Thoracic aorta (tissue), 2 donors: ENCODE measurements at regions not wholly inside any gene's neighbourhood (a gene's known extent, or its start where the extent isn't known, plus 50 kb on each side); places are given as distances from the start of the nearest gene placed in this dataset.
A peak's percentile ranks its signal among the peaks of the same experiment; 100 is the strongest.

ENCODE experiments used
- ATAC-seq: fragments of 150-250 bp; one replicate; pipeline ENCODE4 v1.8.0; 2017; ENCODE audit warnings: low read depth; ENCODE audit not compliant: insufficient number of reproducible peaks, low FRiP score
- DNase-seq: peaks from one replicate; pipeline ENCODE4 v3.0.0-alpha.2; 2020; ENCODE audit warnings: low spot score
- H3K27ac ChIP-seq, 2 donors: fragments of 200-600 bp; sonication (generic); 1 replicate in 1 of 2; 2 replicates in 1 of 2; pipeline ENCODE4 v1.5.1; 2016; ENCODE audit warnings: mild to moderate bottlenecking in 2 of 2, moderate library complexity in 2 of 2
- H3K27me3 ChIP-seq: fragments of 200-600 bp; sonication (generic); replicated peaks from 2 replicates; pipeline ENCODE4 v1.6.0; 2016; ENCODE audit warnings: mild to moderate bottlenecking; ENCODE audit not compliant: insufficient read depth
- H3K36me3 ChIP-seq: fragments of 200-600 bp; sonication (generic); one replicate; pipeline ENCODE4 v1.5.1; 2016
- H3K4me1 ChIP-seq, 2 donors: fragments of 200-600 bp; sonication (generic); 1 replicate in 1 of 2; 2 replicates in 1 of 2; pipeline versions ENCODE4 v1.5.1 to v1.6.0; 2016; ENCODE audit warnings: low read depth in 2 of 2, mild to moderate bottlenecking in 1 of 2; ENCODE audit not compliant: control insufficient read depth in 1 of 2
- H3K4me3 ChIP-seq: fragments of 200-600 bp; sonication (generic); 2 replicates; pipeline ENCODE4 v1.5.1; 2016; ENCODE audit warnings: mild to moderate bottlenecking
- H3K9me3 ChIP-seq: fragments of 200-600 bp; sonication (generic); 2 replicates; pipeline ENCODE4 v1.5.1; 2016
- CTCF ChIP-seq: fragments of 200-600 bp; sonication (generic); IDR thresholded peaks from one replicate; pipeline ENCODE4 v1.5.1; 2019; ENCODE audit warnings: antibody characterized with exemption

- no peaks in the 10 kb centered on the region for H3K36me3 ChIP-seq
- no peaks in the 10 kb centered on the region for H3K27me3 ChIP-seq
- no peak for ATAC-seq
- peaks cover 4% of the 10 kb centered on the region for H3K9me3 ChIP-seq
- no peak for TF ChIP-seq CTCF
- H3K27ac ChIP-seq = no peak overlapping the region
- no peak overlapping the region for H3K4me3 ChIP-seq
- peaks cover 0 to 6% of the 10 kb centered on the region in 2 donors for H3K4me1 ChIP-seq
- DNase-seq = no peak
Observed at GRCh38 chr2:9738062-9738461, 105.2 kb upstream of the TAF1B start.

GRCh38 chr2:9738535-9739496, 104.5 kb upstream of the TAF1B start:
- DNase-seq (no peak), ATAC-seq (no peak)
- Histone ChIP-seq H3K4me3 (peak overlapping the region; percentile 70), H3K36me3 (no peaks in the 10 kb centered on the region), H3K27me3 (no peaks in the 10 kb centered on the region), H3K9me3 (peaks cover 4% of the 10 kb centered on the region), H3K27ac (peak overlapping the region in 1 of 2 donors; percentile 30), H3K4me1 (peaks cover 0 to 6% of the 10 kb centered on the region in 2 donors)
- no peak for TF ChIP-seq CTCF

GRCh38 chr2:9739531-9739964, 103.7 kb upstream of the TAF1B start:
- peaks cover 4% of the 10 kb centered on the region for H3K9me3 ChIP-seq
- H3K27ac ChIP-seq = peak overlapping the region in 1 of 2 donors; percentile 30
- no peaks in the 10 kb centered on the region for H3K27me3 ChIP-seq
- ATAC-seq (no peak), DNase-seq (no peak)
- peaks cover 0 to 6% of the 10 kb centered on the region in 2 donors for H3K4me1 ChIP-seq
- no peak for TF ChIP-seq CTCF
- H3K36me3 ChIP-seq = no peaks in the 10 kb centered on the region
- H3K4me3 ChIP-seq = peak overlapping the region; percentile 70

- Histone ChIP-seq H3K4me3 (no peak overlapping the region), H3K27me3 (no peaks in the 10 kb centered on the region), H3K9me3 (no peaks in the 10 kb centered on the region), H3K27ac (no peak overlapping the region), H3K36me3 (no peaks in the 10 kb centered on the region), H3K4me1 (peaks cover 0 to 6% of the 10 kb centered on the region in 2 donors)
- no peak for DNase-seq
- no peak for TF ChIP-seq CTCF
- ATAC-seq = no peak
Observed at GRCh38 chr2:9740382-9741073, 102.7 kb upstream of the TAF1B start.

- Histone ChIP-seq H3K4me3 (no peak overlapping the region), H3K27me3 (no peaks in the 10 kb centered on the region), H3K36me3 (no peaks in the 10 kb centered on the region), H3K9me3 (no peaks in the 10 kb centered on the region), H3K27ac (no peak overlapping the region), H3K4me1 (peaks cover 0 to 6% of the 10 kb centered on the region in 2 donors)
- ATAC-seq (no peak), DNase-seq (no peak)
- TF ChIP-seq CTCF = no peak
Observed at GRCh38 chr2:9741110-9741509, 102.2 kb upstream of the TAF1B start.
